CD8-positive, alpha-beta memory T cell (primary cell): ENCODE measurements at regions not wholly inside any gene's neighbourhood (a gene's known extent, or its start where the extent isn't known, plus 50 kb on each side); places are given as distances from the start of the nearest gene placed in this dataset.

Experiments used
- CTCF ChIA-PET: fragments of 350-600 bp; sonication (Branson Sonifier 250); formaldehyde crosslinking; loops from one replicate; lab custom pipeline; 2021; ENCODE audit warnings: antibody characterized with exemption; lab: Charles Lee
- POLR2A ChIA-PET: fragments of 350-600 bp; sonication (Branson Sonifier 250); formaldehyde crosslinking; loops from one replicate; lab custom pipeline; 2021; ENCODE audit warnings: antibody characterized with exemption; lab: Charles Lee
- DNase-seq, 5 donors: peaks; one replicate each; pipeline versions ENCODE4 v3.0.0 to v3.0.0-alpha.2; 2020 to 2022; ENCODE audit warnings: mixed read lengths in 1 of 5
- H3K27ac ChIP-seq: one replicate; pipeline ENCODE4 v1.7.0; 2013; ENCODE audit warnings: low read depth, mild to moderate bottlenecking, low read length, moderate library complexity
- H3K27me3 ChIP-seq: 2 replicates; pipeline ENCODE4 v1.7.0; 2013; ENCODE audit warnings: low read length, mild to moderate bottlenecking; ENCODE audit not compliant: insufficient read depth, poor library complexity, severe bottlenecking
- H3K36me3 ChIP-seq: 2 replicates; pipeline ENCODE4 v1.7.0; 2013; ENCODE audit warnings: mild to moderate bottlenecking, low read length, moderate library complexity; ENCODE audit not compliant: insufficient read depth
- H3K4me1 ChIP-seq: 2 replicates; pipeline ENCODE4 v1.7.0; 2013; ENCODE audit warnings: mild to moderate bottlenecking, low read length, moderate library complexity; ENCODE audit not compliant: insufficient read depth
- H3K4me3 ChIP-seq: 2 replicates; pipeline ENCODE4 v1.7.0; 2013; ENCODE audit warnings: mild to moderate bottlenecking, low read length
- H3K9me3 ChIP-seq: 2 replicates; pipeline ENCODE4 v1.7.0; 2013; ENCODE audit warnings: mild to moderate bottlenecking, low read length
- H3K27ac Mint-ChIP-seq, 8 donors: one replicate each; pipeline ENCODE4 v1.8.0; 2020 to 2021; ENCODE audit warnings: mixed read lengths in 8 of 8, mild to moderate bottlenecking in 6 of 8, inconsistent platforms in 3 of 8, moderate library complexity in 3 of 8
- H3K27me3 Mint-ChIP-seq, 2 donors: one replicate each; pipeline ENCODE4 v1.8.0; 2020 to 2021; ENCODE audit warnings: mixed read lengths in 2 of 2, mild to moderate bottlenecking in 1 of 2, moderate library complexity in 1 of 2
- H3K36me3 Mint-ChIP-seq, 3 donors: one replicate each; pipeline ENCODE4 v1.8.0; 2020 to 2021; ENCODE audit warnings: mixed read lengths in 3 of 3, inconsistent platforms in 1 of 3, mild to moderate bottlenecking in 1 of 3
- H3K4me1 Mint-ChIP-seq, 3 donors: one replicate each; pipeline ENCODE4 v1.8.0; 2020 to 2021; ENCODE audit warnings: mixed read lengths in 3 of 3, inconsistent platforms in 1 of 3, mild to moderate bottlenecking in 1 of 3
- H3K4me3 Mint-ChIP-seq, 7 donors: one replicate each; pipeline ENCODE4 v1.8.0; 2020 to 2021; ENCODE audit warnings: mixed read lengths in 7 of 7, mild to moderate bottlenecking in 6 of 7, moderate library complexity in 4 of 7, inconsistent platforms in 2 of 7
- H3K9me3 Mint-ChIP-seq, 5 donors: one replicate each; pipeline ENCODE4 v1.8.0; 2020 to 2022; ENCODE audit warnings: mixed read lengths in 5 of 5, mild to moderate bottlenecking in 3 of 5, moderate library complexity in 2 of 5, inconsistent platforms in 1 of 5

GRCh38 chr5:123864578-123864977 is 352.6 kb downstream of the CSNK1G3 start:
- no peak overlapping the region for H3K27ac ChIP-seq
- POLR2A ChIA-PET = no interaction called here
- Mint-ChIP-seq H3K36me3 (no peaks in the 10 kb centered on the region), H3K4me1 (no peaks in the 10 kb centered on the region), H3K4me3 (no peak overlapping the region), H3K27me3 (no peaks in the 10 kb centered on the region), H3K27ac (no peak overlapping the region), H3K9me3 (peaks cover 2 to 5% (median 4%) of the 10 kb centered on the region in 5 donors)
- no peak overlapping the region for H3K4me3 ChIP-seq
- H3K9me3 ChIP-seq = no peaks in the 10 kb centered on the region
- DNase-seq = no peak
- no peaks in the 10 kb centered on the region for H3K4me1 ChIP-seq
- CTCF ChIA-PET = no interaction called here
- no peaks in the 10 kb centered on the region for H3K36me3 ChIP-seq
- no peaks in the 10 kb centered on the region for H3K27me3 ChIP-seq

DNA sequence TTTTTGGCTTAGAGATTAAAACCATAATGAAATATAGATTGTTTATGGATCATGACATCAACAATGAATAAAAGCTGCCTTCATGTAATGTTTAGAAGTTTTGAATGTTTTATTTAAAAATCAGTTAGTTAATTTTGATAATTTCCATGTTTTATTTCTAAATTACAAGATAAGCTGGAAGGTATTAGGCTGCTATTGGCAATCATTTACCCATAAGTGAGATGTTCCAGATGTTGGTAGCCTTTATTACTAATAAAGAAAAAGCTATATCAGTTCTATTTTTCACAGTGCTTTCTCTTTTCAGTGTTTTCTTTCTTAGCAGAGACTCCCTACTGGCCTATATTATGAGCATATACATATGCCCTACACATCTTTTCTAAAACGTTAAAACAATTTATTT is 347.0 kb downstream of the CSNK1G3 start:
- Histone ChIP-seq H3K4me3 (no peak overlapping the region), H3K27ac (no peak overlapping the region), H3K36me3 (no peaks in the 10 kb centered on the region), H3K4me1 (no peaks in the 10 kb centered on the region), H3K27me3 (no peaks in the 10 kb centered on the region), H3K9me3 (no peaks in the 10 kb centered on the region)
- no peaks in the 10 kb centered on the region for H3K27me3 Mint-ChIP-seq
- CTCF ChIA-PET = no interaction called here
- no peak overlapping the region for H3K4me3 Mint-ChIP-seq
- no peak overlapping the region for H3K27ac Mint-ChIP-seq
- peaks cover 0 to 12% (median 2%) of the 10 kb centered on the region in 5 donors for H3K9me3 Mint-ChIP-seq
- no peaks in the 10 kb centered on the region for H3K36me3 Mint-ChIP-seq
- POLR2A ChIA-PET = no interaction called here
- DNase-seq = no peak
- no peaks in the 10 kb centered on the region for H3K4me1 Mint-ChIP-seq

- no peaks in the 10 kb centered on the region for H3K36me3 Mint-ChIP-seq
- ChIA-PET POLR2A (no interaction called here), CTCF (interaction anchor here (0.9 kb wide), 1 partner anchor 12 kb away, joined by 3 read pairs; no protein-coding TSS in a partner anchor)
- no peaks in the 10 kb centered on the region for H3K27me3 Mint-ChIP-seq
- no peaks in the 10 kb centered on the region for H3K27me3 ChIP-seq
- H3K4me3 ChIP-seq = no peak overlapping the region
- H3K9me3 ChIP-seq = peaks cover 5% of the 10 kb centered on the region
- H3K9me3 Mint-ChIP-seq = peaks cover 0 to 12% (median 2%) of the 10 kb centered on the region in 5 donors
- H3K4me1 ChIP-seq = no peaks in the 10 kb centered on the region
- no peak overlapping the region for H3K4me3 Mint-ChIP-seq
- H3K27ac Mint-ChIP-seq = no peak overlapping the region
- H3K4me1 Mint-ChIP-seq = no peaks in the 10 kb centered on the region
- no peak for DNase-seq
- H3K36me3 ChIP-seq = no peaks in the 10 kb centered on the region
- no peak overlapping the region for H3K27ac ChIP-seq
Measured at GRCh38 chr5:123856766-123857165, 344.8 kb downstream of the CSNK1G3 start.

GRCh38 chr5:123855609-123856008 is 343.6 kb downstream of the CSNK1G3 start:
- POLR2A ChIA-PET = no interaction called here
- CTCF ChIA-PET = no interaction called here
- Mint-ChIP-seq H3K4me3 (no peak overlapping the region), H3K4me1 (no peaks in the 10 kb centered on the region), H3K27me3 (no peaks in the 10 kb centered on the region), H3K36me3 (no peaks in the 10 kb centered on the region), H3K27ac (no peak overlapping the region), H3K9me3 (peaks cover 4 to 12% (median 6%) of the 10 kb centered on the region in 5 donors)
- peaks cover 5% of the 10 kb centered on the region for H3K9me3 ChIP-seq
- DNase-seq = no peak
- no peaks in the 10 kb centered on the region for H3K27me3 ChIP-seq
- no peak overlapping the region for H3K27ac ChIP-seq
- H3K4me1 ChIP-seq = no peaks in the 10 kb centered on the region
- no peaks in the 10 kb centered on the region for H3K36me3 ChIP-seq
- no peak overlapping the region for H3K4me3 ChIP-seq

DNA sequence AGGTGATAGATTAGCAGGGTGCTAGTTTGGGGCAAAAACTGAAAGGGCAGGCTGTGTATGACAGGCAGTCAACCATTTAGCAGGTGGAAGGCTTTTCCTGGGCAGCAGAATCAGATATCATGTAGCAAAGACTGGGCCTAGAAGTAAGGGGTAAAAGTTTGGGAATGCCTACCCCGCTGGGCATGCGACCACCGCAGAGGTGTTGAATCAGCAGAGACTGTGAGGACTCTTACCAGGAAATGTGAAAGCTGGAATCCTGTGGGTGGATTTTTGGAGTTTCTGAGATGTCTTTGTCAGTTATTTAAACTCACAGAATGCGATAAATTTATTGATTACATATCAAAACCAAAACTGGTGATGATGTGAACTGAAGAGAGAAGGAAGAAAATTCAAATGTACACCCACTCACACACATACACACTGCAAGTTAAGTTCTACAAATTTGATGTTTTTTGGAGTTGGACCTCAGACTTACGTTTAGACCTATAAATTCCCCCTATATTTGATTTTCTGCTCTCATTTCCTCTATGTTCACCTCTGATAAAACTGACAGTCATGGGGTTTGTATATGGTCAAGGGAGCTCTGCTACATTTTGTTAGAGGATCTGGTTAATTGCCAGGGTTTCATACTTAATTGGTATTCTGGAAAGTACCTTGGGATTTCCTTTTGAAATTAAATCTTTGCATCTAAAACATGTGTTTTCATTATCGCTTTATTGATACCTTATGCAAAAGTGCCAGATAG is 333.6 kb downstream of the CSNK1G3 start:
- Histone ChIP-seq H3K4me3 (no peak overlapping the region), H3K36me3 (no peaks in the 10 kb centered on the region), H3K27me3 (no peaks in the 10 kb centered on the region), H3K27ac (no peak overlapping the region), H3K4me1 (no peaks in the 10 kb centered on the region), H3K9me3 (no peaks in the 10 kb centered on the region)
- no peak for DNase-seq
- Mint-ChIP-seq H3K27me3 (no peaks in the 10 kb centered on the region), H3K4me3 (no peak overlapping the region), H3K27ac (peak overlapping the region in 1 of 8 donors; percentile 8), H3K4me1 (no peaks in the 10 kb centered on the region), H3K36me3 (no peaks in the 10 kb centered on the region), H3K9me3 (peaks cover 4 to 40% (median 5%) of the 10 kb centered on the region in 5 donors)
- CTCF ChIA-PET = no interaction called here
- POLR2A ChIA-PET = no interaction called here

DNA sequence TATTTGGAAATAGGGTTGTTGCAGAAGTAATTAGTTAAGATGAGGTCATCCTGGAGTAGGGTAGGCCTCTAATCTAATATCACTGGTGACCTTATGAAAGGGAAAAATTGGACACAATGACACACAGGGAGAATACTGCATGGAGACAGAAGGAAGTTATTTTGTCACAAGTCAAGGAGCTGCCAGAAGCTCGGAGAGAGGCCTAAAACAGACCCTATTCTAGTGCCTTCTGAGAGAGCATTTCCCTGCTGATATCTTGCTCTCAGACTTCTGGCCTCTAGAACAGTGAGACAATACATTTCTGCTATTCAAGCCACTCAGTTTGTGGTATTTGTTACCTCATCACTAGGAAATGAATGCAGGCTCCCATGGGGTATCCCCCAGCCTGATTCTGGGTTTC is 332.9 kb downstream of the CSNK1G3 start:
- Mint-ChIP-seq H3K9me3 (peaks cover 5 to 44% (median 7%) of the 10 kb centered on the region in 5 donors), H3K4me3 (no peak overlapping the region), H3K27me3 (no peaks in the 10 kb centered on the region), H3K27ac (no peak overlapping the region), H3K4me1 (no peaks in the 10 kb centered on the region), H3K36me3 (no peaks in the 10 kb centered on the region)
- DNase-seq = no peak
- Histone ChIP-seq H3K4me1 (no peaks in the 10 kb centered on the region), H3K36me3 (no peaks in the 10 kb centered on the region), H3K27ac (no peak overlapping the region), H3K4me3 (no peak overlapping the region), H3K27me3 (no peaks in the 10 kb centered on the region), H3K9me3 (no peaks in the 10 kb centered on the region)
- ChIA-PET POLR2A (no interaction called here), CTCF (no interaction called here)

DNA sequence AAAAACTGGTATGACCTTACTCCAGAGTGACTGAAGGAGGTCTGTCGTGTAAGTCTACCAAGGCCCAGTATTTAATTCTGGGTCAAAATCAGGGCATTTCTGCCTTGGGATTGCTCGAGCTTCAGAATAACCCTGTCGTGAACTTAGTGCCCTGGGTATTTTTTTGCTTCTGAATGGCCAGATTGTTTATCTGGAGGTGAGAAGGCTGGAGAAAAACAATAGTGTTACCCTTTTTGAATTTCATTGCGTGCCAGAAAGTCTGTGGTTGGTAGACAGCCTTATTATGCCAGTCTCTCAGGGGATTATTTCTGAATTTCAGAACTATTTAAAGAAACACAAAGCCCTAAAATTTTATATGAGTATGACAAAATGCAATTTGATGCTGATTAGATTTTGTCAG is 323.4 kb downstream of the CSNK1G3 start:
- ChIA-PET CTCF (no interaction called here), POLR2A (no interaction called here)
- no peaks in the 10 kb centered on the region for H3K4me1 ChIP-seq
- H3K9me3 ChIP-seq = no peaks in the 10 kb centered on the region
- no peak overlapping the region for H3K27ac ChIP-seq
- H3K4me3 ChIP-seq = no peak overlapping the region
- peaks cover 0 to 18% (median 5%) of the 10 kb centered on the region in 5 donors for H3K9me3 Mint-ChIP-seq
- H3K4me3 Mint-ChIP-seq = no peak overlapping the region
- H3K27me3 Mint-ChIP-seq = no peaks in the 10 kb centered on the region
- H3K4me1 Mint-ChIP-seq = no peaks in the 10 kb centered on the region
- H3K27me3 ChIP-seq = no peaks in the 10 kb centered on the region
- no peak for DNase-seq
- no peaks in the 10 kb centered on the region for H3K36me3 Mint-ChIP-seq
- no peak overlapping the region for H3K27ac Mint-ChIP-seq
- no peaks in the 10 kb centered on the region for H3K36me3 ChIP-seq

DNA sequence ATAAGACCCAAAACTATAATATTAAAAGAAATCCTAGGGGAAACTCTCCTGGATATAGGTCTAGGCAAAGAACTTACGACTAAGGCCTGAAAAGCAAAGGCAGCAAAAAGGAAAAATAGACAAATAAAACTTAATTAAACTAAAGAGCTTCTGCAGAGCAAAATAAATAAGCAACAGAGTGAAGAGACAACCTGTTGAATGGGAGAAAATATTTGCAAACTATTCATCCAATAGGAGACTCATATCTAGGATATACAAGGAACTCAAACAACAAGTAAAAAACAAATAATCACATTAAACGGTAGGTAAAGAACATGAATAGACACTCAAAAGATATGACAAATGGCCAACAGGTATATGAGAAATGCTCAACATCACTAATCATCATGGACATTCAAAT is 318.6 kb downstream of the CSNK1G3 start:
- H3K4me3 ChIP-seq = no peak overlapping the region
- no peak for DNase-seq
- H3K9me3 Mint-ChIP-seq = peaks cover 0 to 15% (median 6%) of the 10 kb centered on the region in 5 donors
- CTCF ChIA-PET = no interaction called here
- H3K9me3 ChIP-seq = no peaks in the 10 kb centered on the region
- no peak overlapping the region for H3K27ac ChIP-seq
- no peaks in the 10 kb centered on the region for H3K27me3 Mint-ChIP-seq
- H3K4me1 ChIP-seq = no peaks in the 10 kb centered on the region
- no peaks in the 10 kb centered on the region for H3K27me3 ChIP-seq
- H3K27ac Mint-ChIP-seq = no peak overlapping the region
- H3K36me3 ChIP-seq = no peaks in the 10 kb centered on the region
- no peaks in the 10 kb centered on the region for H3K36me3 Mint-ChIP-seq
- H3K4me1 Mint-ChIP-seq = no peaks in the 10 kb centered on the region
- no peak overlapping the region for H3K4me3 Mint-ChIP-seq
- POLR2A ChIA-PET = no interaction called here
